HFF-Myc (cell line): ENCODE measurements at regions not wholly inside any gene's neighbourhood (a gene's known extent, or its start where the extent isn't known, plus 50 kb on each side); places are given as distances from the start of the nearest gene placed in this dataset.
"Not testable (repeated sequence)": the region's sequence is repeated elsewhere in the genome, so short reads cannot be mapped to it uniquely, and the experiment has no call there.

Experiments
- DNase-seq: peaks from one replicate; pipeline ENCODE4 v3.0.0-alpha.2; 2011; ENCODE audit warnings: low read depth; ENCODE audit errors: extremely low read depth
- H3K4me3 ChIP-seq: replicated peaks from 2 replicates; pipeline ENCODE4 v1.5.1; 2011; ENCODE audit warnings: low read depth, mild to moderate bottlenecking, control low read depth, low read length
- CTCF ChIP-seq: IDR thresholded peaks from 2 replicates; pipeline ENCODE4 v1.5.1; 2012; ENCODE audit warnings: mild to moderate bottlenecking, low read depth, low read length, control low read depth; ENCODE audit errors: missing control alignments

DNA sequence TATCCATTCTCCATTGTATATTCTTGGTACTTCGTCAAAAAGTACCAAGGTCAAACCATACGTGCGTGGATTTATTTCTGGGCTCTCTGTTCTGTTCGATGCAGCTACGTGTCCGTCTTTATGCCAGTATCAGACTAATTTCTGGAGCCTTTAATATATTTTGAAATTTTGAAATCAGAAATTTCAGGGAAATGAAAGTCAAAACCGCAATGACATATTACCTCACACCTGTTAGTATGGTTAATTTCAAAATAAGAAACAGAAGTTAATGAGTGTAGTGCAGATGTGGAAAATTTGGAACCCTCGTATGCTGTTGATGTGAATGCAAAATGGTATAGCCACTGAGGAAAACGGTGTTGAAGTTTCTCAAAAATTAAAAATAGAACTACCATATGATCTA is 156.1 kb upstream of the TRIB2 start:
- no peak for DNase-seq
- no peak for TF ChIP-seq CTCF

DNA sequence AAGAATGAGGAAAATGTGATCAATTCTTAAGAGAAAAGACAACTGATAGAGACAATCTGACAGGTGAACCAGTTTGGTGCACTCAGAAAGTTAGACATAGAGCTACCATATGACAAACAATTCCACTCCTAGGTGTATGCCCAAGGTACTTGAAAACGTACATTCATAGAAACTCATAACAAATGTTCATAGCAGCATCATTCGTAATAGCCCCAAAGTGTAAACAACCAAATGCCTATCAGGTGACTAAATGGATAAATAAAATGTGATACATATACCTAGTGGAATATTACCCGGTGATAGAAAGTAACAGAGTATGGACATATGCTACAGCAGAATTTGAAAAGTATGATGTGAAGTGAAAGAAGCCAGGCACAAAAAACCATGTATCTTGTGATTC is 149.3 kb upstream of the TRIB2 start:
- no peak for DNase-seq
- no peak for TF ChIP-seq CTCF
- H3K4me3 ChIP-seq, result no peak overlapping the region

More for the DNA sequence above, 156.1 kb upstream of the TRIB2 start:
- no peak overlapping the region for H3K4me3 ChIP-seq

GRCh38 chr2:12569510-12569909 is 147.2 kb upstream of the TRIB2 start:
- not testable (repeated sequence) for DNase-seq, H3K4me3 ChIP-seq

DNA sequence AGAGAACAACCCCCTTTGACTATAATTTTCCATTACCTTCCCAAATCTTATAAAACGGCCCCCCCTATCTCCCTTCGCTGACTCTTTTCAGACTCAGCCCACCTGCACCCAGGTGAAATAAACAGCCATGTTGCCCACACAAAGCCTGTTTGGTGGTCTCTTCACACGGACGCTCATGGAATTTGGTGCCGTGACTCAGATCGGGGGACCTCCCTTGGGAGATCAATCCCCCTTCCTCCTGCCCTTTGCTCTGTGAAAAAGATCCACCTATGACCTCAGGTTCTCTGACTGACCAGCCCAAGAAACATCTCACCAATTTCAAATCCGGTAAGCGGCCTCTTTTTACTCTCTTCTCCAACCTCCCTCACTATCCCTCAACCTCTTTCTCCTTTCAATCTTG is 146.8 kb upstream of the TRIB2 start:
- not testable (repeated sequence) for DNase-seq, H3K4me3 ChIP-seq

GRCh38 chr2:12577091-12577490 is 139.6 kb upstream of the TRIB2 start:
- TF ChIP-seq CTCF, result no peak
- H3K4me3 ChIP-seq, result no peak overlapping the region
- no peak for DNase-seq

DNA sequence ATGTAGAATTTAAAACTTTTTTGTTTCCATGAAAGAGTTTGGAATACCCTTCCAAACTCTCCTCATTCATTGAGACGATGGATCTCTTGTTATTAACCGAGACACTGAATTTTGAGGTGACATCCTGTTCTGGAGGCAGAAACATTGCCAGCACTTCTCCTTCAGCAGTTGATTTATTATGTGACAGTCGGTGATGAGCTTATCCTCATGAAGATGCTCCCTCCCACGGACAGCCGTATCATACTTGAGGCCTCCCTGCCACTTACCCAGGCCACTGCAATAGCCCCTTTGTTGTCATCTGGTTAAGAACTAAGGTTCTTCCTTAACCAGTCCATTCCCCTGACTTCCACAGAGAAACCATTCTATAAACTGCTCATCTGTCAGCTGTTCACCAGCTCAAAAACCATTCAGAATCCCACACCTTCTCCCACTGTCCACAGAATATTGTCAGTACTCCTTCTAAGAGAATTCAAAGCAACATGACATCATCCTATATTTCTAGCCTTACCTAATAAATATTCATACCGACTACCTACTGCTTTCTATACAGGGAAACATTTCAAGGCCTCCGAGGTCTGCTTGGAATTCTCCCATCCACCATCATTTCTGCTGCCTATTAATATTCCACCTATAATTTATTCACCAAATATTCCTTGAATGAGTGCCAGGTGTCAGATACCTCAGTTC is 139.0 kb upstream of the TRIB2 start:
- no peak for TF ChIP-seq CTCF
- no peak overlapping the region for H3K4me3 ChIP-seq
- no peak for DNase-seq

DNA sequence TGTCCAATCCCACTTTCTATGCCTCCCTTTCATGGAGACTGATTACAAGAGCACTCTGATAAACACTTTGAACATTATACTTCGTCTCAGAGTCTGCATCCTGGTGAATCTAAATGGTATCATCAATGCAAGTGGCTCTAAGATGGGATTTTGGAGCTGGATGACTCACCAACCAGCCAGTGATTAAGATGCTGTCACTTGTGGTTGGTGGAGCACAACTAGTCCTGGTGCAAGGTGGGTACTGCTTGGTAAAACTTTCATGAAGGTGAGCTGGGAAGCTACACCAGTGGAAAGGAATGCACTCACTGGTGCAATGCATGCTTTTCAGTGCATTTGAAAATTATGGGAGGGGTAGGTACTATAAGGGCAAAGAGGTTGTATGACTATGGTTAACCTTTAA is 137.7 kb upstream of the TRIB2 start:
- no peak overlapping the region for H3K4me3 ChIP-seq
- no peak for DNase-seq
- no peak for TF ChIP-seq CTCF

DNA sequence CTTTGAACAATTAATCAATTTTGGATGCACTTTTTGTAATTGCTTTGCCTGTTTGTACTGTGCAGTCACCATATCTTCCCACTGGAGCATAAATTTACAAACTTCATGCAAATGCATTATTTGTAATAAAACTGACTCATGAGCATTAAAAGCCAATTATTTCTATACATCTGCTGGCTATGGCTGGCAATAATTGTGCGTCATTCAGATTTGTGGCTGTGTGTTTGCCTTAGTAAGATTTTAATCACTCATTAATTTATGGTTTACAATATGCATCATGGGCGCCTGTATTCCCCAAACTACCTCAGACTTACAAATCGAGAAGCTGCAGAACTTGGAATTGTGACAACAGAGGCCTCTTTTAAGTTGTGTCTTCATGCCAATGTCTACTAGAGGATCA is 132.4 kb upstream of the TRIB2 start:
- no peak for TF ChIP-seq CTCF
- no peak overlapping the region for H3K4me3 ChIP-seq

More for the DNA sequence above, 132.4 kb upstream of the TRIB2 start:
- no peak for DNase-seq
